Neural cell (in vitro differentiated cells): ENCODE measurements at regions not wholly inside any gene's neighbourhood (a gene's known extent, or its start where the extent isn't known, plus 50 kb on each side); places are given as distances from the start of the nearest gene placed in this dataset.

ENCODE experiments used
- H2AFZ ChIP-seq: fragments of 200-600, 300-800 bp; sonication (generic), shearing (Covaris generic); 2 replicates; pipeline ENCODE4 v1.6.0; 2014; ENCODE audit warnings: low read depth, mild to moderate bottlenecking, antibody characterized with exemption, low read length, moderate library complexity
- H3F3A ChIP-seq: fragments of 200-600 bp; shearing (Covaris generic); 2 replicates; pipeline ENCODE4 v1.6.1; 2016; ENCODE audit warnings: mild to moderate bottlenecking, moderate library complexity, mixed read lengths, antibody characterized with exemption, low read length; ENCODE audit not compliant: insufficient read depth, poor library complexity, severe bottlenecking
- H3K27ac ChIP-seq: fragments of 200-600, 300-800 bp; sonication (generic), shearing (Covaris generic); 2 replicates; pipeline ENCODE4 v1.5.1; 2014; ENCODE audit warnings: mild to moderate bottlenecking, low read length, moderate library complexity
- H3K27me3 ChIP-seq: fragments of 300-800, 200-600 bp; sonication (generic), shearing (Covaris generic); 2 replicates; pipeline ENCODE4 v1.6.0; 2014; ENCODE audit warnings: mild to moderate bottlenecking, low read depth, low read length, moderate library complexity; ENCODE audit not compliant: insufficient read depth
- H3K36me3 ChIP-seq: fragments of 300-800, 200-600 bp; sonication (generic), shearing (Covaris generic); 2 replicates; pipeline ENCODE4 v1.5.1; 2014; ENCODE audit warnings: mild to moderate bottlenecking, antibody characterized with exemption, low read length, moderate library complexity; ENCODE audit not compliant: insufficient read depth
- H3K4me2 ChIP-seq: fragments of 300-800, 200-600 bp; sonication (generic), shearing (Covaris generic); 2 replicates; pipeline ENCODE4 v1.6.0; 2014; ENCODE audit warnings: mild to moderate bottlenecking, low read length
- H3K4me3 ChIP-seq: fragments of 300-800, 200-600 bp; sonication (generic), shearing (Covaris generic); 2 replicates; pipeline ENCODE4 v1.5.1; 2014; ENCODE audit warnings: mild to moderate bottlenecking, low read length, moderate library complexity
- H3K79me2 ChIP-seq: fragments of 200-600 bp; shearing (Covaris generic); replicated peaks from 2 replicates; pipeline ENCODE4 v1.6.0; 2014; ENCODE audit warnings: mild to moderate bottlenecking, low read length, moderate library complexity; ENCODE audit not compliant: insufficient read depth
- H3K9ac ChIP-seq: fragments of 300-800, 200-600 bp; sonication (generic), shearing (Covaris generic); 2 replicates; pipeline ENCODE4 v1.6.1; 2016; ENCODE audit warnings: mild to moderate bottlenecking, low read length, mixed read lengths
- H3K9me2 ChIP-seq: fragments of 200-600 bp; shearing (Covaris generic); 2 replicates; pipeline ENCODE4 v1.6.1; 2016; ENCODE audit warnings: mild to moderate bottlenecking, low read length, mixed read lengths; ENCODE audit not compliant: insufficient read depth
- H3K9me3 ChIP-seq: fragments of 200-600, 300-800 bp; sonication (generic), shearing (Covaris generic); 2 replicates; pipeline ENCODE4 v1.6.1; 2016; ENCODE audit warnings: mild to moderate bottlenecking, mixed run types, low read length, moderate library complexity, mixed read lengths
- H4K20me1 ChIP-seq: fragments of 200-600 bp; shearing (Covaris generic); 2 replicates; pipeline ENCODE4 v1.6.1; 2016; ENCODE audit warnings: mild to moderate bottlenecking, mixed run types; ENCODE audit not compliant: insufficient read depth
- EP300 ChIP-seq: fragments of 450-650 bp; conservative IDR thresholded peaks from 2 replicates; pipeline ENCODE4 v1.6.1; 2014; ENCODE audit warnings: antibody characterized with exemption, mild to moderate bottlenecking, moderate library complexity; ENCODE audit not compliant: poor library complexity, severe bottlenecking
- MXI1 ChIP-seq: fragments of 450-650 bp; conservative IDR thresholded peaks from 2 replicates; pipeline ENCODE4 v1.6.1; 2014; ENCODE audit warnings: antibody characterized with exemption, mild to moderate bottlenecking; ENCODE audit not compliant: poor library complexity, severe bottlenecking
- POLR2AphosphoS5 ChIP-seq: IDR thresholded peaks from 2 replicates; pipeline ENCODE4 v1.6.1; 2012
- RAD21 ChIP-seq: fragments of 450-650 bp; conservative IDR thresholded peaks from 2 replicates; pipeline ENCODE4 v1.6.1; 2014; ENCODE audit warnings: antibody characterized with exemption, mild to moderate bottlenecking, moderate library complexity
- SMC3 ChIP-seq: fragments of 450-650 bp; conservative IDR thresholded peaks from 2 replicates; pipeline ENCODE4 v1.6.1; 2014; ENCODE audit warnings: antibody characterized with exemption, mild to moderate bottlenecking, moderate library complexity; ENCODE audit not compliant: poor library complexity
- TAF1 ChIP-seq: IDR thresholded peaks from 2 replicates; pipeline ENCODE4 v1.6.1; 2012; ENCODE audit warnings: low read depth
- TF ChIP-seq, protein P1 (sequence below): IDR thresholded peaks from 2 replicates; pipeline ENCODE4 v1.6.1; 2012; ENCODE audit warnings: borderline replicate concordance
- TF ChIP-seq, protein P2 (sequence below): fragments of 450-650 bp; IDR thresholded peaks from 2 replicates; pipeline ENCODE4 v1.5.1; 2014; ENCODE audit warnings: antibody characterized with exemption, mild to moderate bottlenecking, moderate library complexity; ENCODE audit not compliant: poor library complexity, severe bottlenecking

DNA sequence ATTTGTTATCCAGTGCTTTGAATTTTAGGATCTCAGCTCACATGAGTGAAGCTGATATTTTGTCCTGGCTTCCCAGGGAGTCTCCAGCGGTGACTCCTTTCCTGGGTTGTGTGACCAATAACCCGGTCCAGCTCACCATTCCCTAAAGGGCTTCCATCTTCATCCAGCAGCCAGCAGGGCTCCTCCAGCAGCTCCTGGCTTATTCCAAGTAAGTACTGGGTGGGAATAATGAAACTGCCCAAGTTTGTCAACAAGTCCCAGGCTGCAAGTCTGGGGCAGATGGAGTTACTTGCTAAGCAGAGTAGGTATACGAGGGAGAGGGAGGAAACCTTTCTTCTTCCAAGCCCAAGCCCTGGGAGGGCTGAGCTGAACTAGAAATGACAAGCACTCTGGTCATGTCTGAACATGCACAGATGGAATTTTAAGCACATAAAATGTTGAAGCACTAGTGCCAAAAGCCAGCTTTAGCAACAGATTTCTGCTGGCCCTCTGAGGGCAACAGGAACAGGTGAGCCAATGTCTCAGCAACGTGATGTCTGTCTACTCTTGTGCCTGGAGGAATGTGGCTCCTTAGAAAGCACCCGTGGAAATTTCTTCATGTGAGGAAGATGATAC lies 153.7 kb upstream of the DAPK1 start:
- H2AFZ ChIP-seq: no peak overlapping the region
- no peaks in the 10 kb centered on the region for H3K36me3 ChIP-seq
- H3F3A ChIP-seq: no peaks in the 10 kb centered on the region
- H3K9ac ChIP-seq: no peak overlapping the region
- H3K4me3 ChIP-seq: no peak overlapping the region
- no peaks in the 10 kb centered on the region for H4K20me1 ChIP-seq
- H3K4me2 ChIP-seq: no peak overlapping the region
- H3K27me3 ChIP-seq: no peaks in the 10 kb centered on the region
- TF ChIP-seq, protein P1, sequence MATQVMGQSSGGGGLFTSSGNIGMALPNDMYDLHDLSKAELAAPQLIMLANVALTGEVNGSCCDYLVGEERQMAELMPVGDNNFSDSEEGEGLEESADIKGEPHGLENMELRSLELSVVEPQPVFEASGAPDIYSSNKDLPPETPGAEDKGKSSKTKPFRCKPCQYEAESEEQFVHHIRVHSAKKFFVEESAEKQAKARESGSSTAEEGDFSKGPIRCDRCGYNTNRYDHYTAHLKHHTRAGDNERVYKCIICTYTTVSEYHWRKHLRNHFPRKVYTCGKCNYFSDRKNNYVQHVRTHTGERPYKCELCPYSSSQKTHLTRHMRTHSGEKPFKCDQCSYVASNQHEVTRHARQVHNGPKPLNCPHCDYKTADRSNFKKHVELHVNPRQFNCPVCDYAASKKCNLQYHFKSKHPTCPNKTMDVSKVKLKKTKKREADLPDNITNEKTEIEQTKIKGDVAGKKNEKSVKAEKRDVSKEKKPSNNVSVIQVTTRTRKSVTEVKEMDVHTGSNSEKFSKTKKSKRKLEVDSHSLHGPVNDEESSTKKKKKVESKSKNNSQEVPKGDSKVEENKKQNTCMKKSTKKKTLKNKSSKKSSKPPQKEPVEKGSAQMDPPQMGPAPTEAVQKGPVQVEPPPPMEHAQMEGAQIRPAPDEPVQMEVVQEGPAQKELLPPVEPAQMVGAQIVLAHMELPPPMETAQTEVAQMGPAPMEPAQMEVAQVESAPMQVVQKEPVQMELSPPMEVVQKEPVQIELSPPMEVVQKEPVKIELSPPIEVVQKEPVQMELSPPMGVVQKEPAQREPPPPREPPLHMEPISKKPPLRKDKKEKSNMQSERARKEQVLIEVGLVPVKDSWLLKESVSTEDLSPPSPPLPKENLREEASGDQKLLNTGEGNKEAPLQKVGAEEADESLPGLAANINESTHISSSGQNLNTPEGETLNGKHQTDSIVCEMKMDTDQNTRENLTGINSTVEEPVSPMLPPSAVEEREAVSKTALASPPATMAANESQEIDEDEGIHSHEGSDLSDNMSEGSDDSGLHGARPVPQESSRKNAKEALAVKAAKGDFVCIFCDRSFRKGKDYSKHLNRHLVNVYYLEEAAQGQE: no peak
- TF ChIP-seq MXI1 (no peak), RAD21 (no peak), TAF1 (no peak), SMC3 (no peak), POLR2AphosphoS5 (no peak)
- H3K9me2 ChIP-seq: no peaks in the 10 kb centered on the region
- no peaks in the 10 kb centered on the region for H3K9me3 ChIP-seq
- H3K27ac ChIP-seq: no peak overlapping the region
- no peaks in the 10 kb centered on the region for H3K79me2 ChIP-seq

DNA sequence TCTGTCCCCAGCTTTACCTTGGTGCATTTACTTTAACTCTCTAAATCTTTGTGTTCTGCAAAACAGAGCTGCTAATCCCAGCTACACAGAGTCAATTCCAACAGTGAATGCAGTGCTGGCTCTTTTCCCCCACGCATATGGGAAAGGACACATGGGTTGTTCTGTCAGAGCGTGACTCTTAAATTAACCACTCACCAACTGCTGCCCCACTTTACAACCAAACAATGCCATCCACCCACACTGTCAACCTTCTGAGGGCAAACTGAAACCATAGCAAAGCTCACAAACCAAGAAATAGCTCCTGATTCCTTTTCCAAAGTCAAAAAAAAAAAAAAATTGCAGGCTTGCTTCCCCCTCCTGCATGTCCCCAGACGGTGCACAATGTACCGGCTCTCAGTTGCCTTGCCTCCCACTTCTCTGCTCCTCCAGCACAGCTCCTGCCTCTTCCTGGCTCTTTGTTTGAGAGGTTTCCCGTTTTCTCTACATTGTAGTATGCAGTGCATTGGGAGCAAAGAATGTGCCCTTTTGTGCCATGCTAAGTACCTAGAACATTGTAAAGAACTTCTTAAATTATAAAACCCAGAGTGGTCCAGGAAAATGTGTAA lies 151.5 kb upstream of the DAPK1 start:
- H4K20me1 ChIP-seq: no peaks in the 10 kb centered on the region
- TF ChIP-seq MXI1 (no peak), EP300 (no peak), TAF1 (no peak), RAD21 (no peak)
- TF ChIP-seq, protein P1: no peak
- TF ChIP-seq, protein P2, sequence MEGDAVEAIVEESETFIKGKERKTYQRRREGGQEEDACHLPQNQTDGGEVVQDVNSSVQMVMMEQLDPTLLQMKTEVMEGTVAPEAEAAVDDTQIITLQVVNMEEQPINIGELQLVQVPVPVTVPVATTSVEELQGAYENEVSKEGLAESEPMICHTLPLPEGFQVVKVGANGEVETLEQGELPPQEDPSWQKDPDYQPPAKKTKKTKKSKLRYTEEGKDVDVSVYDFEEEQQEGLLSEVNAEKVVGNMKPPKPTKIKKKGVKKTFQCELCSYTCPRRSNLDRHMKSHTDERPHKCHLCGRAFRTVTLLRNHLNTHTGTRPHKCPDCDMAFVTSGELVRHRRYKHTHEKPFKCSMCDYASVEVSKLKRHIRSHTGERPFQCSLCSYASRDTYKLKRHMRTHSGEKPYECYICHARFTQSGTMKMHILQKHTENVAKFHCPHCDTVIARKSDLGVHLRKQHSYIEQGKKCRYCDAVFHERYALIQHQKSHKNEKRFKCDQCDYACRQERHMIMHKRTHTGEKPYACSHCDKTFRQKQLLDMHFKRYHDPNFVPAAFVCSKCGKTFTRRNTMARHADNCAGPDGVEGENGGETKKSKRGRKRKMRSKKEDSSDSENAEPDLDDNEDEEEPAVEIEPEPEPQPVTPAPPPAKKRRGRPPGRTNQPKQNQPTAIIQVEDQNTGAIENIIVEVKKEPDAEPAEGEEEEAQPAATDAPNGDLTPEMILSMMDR: no peak
- no peaks in the 10 kb centered on the region for H3K36me3 ChIP-seq
- no peaks in the 10 kb centered on the region for H3K9me2 ChIP-seq
- H3K4me2 ChIP-seq: no peak overlapping the region
- H3K27me3 ChIP-seq: no peaks in the 10 kb centered on the region
- H3K79me2 ChIP-seq: no peaks in the 10 kb centered on the region
- no peak overlapping the region for H3K27ac ChIP-seq
- no peak overlapping the region for H3K9ac ChIP-seq
- no peaks in the 10 kb centered on the region for H3K9me3 ChIP-seq
- H3K4me3 ChIP-seq: no peak overlapping the region
- H2AFZ ChIP-seq: no peak overlapping the region
- no peaks in the 10 kb centered on the region for H3F3A ChIP-seq
